G401 (cell line): ENCODE measurements at regions not wholly inside any gene's neighbourhood (a gene's known extent, or its start where the extent isn't known, plus 50 kb on each side); places are given as distances from the start of the nearest gene placed in this dataset.
A peak's percentile ranks its signal among the peaks of the same experiment; 100 is the strongest.

Source experiments
- DNase-seq: peaks from one replicate; pipeline ENCODE4 v3.0.0-alpha.2; 2015; ENCODE audit warnings: low spot score
- in situ Hi-C: cut with HindIII; loops from 2 replicates; pipeline ENCODE4 v1.10.0; 2016; ENCODE audit warnings: low sequenced_read_pairs, mixed read lengths

DNA sequence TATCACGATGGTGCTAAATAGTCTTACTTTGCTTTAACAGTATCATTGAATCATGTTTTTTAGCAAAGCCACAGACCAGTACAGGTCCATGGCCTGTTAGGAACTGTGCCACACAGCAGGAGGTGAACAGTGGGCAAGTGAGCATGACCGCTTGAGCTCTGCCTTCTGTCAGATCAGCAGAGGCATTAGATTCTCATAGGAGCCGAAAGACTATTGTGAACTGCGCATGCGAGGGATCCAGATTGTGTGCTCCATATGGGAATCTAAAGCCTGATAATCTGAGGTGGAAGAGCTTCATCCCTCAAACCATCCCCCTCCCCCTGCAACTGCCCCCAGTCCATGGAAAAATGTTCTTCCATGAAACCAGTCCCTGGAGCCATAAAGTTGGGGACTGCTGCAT is 102.3 kb upstream of the OSR1 start:
- in situ Hi-C loops: no loop called here
- peak; percentile 4 for DNase-seq

DNA sequence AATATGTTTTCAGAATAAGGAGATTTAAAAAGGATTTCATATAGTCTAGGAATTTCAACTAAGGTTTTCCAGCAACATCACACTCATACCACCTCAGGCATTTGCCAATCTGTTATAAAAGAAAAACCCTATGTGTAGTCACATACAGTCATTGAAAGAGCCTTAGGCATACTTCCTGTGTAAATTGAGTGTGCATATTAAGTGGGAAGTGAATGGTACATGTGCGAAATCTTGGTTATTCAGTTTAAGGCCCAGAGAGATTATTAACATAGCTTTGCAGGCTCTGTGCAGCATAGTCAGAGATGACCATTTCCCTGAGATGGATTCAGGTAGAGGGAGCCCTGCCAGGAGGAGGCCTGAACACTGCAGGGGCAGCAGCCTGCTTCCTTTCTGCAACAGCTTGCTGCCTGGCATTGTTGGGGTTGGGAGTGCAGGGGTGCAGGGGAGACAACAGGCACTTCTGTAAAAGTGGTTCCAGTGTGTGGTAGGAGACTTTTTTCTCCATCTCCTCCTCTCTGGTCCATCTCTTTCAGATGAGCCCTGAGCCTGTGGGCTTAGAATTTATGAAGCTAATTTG is 100.1 kb upstream of the OSR1 start:
- in situ Hi-C loops: no loop called here
- no peak for DNase-seq

DNA sequence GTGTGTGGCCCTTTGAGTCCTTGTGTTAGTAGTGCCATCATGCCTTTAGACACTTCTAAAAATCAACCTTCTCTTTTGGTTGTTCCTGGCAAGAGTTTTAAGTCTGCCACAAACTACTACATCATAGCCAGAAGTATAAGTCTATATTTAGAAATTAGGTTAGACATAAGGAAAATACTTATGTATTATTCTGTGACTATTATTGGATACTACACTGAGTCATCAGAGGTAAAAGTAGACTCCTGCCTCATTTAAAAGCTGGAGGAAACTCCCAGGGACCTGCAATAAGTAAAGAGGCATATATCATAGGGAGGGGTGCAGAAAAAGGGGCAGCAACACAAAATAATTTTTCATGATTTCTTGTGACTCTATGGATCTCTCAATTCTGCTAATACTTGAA is 99.4 kb upstream of the OSR1 start:
- DNase-seq: no peak
- in situ Hi-C loops: no loop called here

DNA sequence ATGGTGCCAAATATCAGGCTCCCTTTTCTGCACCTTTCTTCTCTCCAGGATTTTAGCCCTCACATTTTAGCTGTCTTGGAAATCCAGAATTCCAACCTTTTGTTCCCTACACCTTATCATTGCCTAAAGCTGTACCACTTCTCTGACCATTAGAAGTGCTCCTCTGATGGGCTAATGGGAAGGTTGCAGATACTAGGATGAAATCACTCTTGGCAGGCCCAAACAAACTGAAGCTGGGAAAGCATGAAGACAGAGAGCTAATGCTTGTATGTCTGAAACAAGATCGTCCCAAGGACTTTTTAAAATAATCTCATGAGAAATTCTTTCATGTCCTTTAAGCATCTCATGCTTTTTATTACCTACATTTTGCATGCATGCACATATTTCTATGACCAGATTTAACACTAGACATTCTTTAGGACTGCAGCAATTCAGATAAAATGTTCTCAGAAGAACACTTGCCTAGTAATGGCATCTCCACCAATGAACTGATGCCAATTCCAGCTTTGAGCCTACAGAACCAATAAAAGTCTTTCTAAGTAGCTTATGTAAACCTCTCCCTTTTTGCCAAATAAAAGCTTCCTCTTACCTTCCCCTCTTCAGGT is 98.4 kb upstream of the OSR1 start:
- DNase-seq: no peak
- in situ Hi-C loops: no loop called here

DNA sequence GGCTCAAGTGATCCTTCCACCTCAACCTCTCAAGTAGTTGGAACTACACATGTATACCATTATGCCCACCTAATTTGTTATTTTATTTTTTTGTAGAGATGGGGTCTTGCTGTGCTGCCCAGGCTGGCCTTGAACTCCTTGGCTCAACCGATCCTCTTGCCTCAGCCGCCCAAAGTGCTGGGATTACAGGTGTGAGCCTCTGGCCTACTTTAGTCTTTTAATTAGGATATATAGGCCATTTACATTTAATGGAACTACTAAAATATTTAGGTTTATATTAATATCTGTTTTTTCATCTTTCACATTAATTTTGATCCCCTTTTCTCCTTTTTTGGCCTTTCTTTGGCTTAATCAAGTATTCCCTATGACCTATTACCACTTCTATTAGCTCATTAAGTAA is 95.7 kb upstream of the OSR1 start:
- in situ Hi-C loops: no loop called here
- DNase-seq: no peak

DNA sequence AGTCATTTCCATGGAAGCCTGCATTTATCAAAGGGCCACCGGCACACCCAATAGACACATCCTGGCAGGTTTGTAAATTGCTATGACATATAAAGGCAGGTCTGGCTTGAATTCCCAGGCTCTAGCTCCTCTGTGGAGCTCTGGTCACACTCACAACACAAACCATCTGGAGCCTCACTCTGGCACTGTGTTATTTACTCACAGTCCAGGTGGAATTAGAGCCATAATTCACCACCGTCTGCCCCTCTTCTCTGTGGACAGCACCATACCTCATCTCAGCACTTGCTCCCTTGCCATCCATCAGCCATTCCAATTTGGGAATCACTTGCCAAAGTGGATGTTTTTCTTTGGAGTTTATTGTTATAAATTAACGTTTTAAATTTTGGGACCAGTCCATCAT is 84.3 kb upstream of the OSR1 start:
- DNase-seq: peak; percentile 52
- in situ Hi-C loops: no loop called here

DNA sequence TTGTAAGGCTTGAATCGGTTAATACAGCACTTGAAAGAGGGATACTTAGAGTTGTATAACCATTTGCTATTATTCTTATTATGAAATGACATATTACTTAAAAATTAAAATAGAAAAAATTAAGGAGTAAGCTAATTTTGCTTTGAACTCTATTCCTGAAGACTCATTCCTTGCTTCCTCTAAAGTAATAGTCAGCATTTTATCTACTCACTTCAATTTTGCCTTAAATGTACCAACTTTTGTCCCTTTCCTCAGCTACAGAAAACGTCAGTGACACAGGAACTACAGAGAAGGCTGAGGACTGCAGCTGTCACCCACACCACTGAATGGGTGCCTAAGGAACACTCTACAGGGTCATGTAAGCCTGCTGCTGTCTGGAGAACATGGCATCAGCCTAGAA is 80.7 kb upstream of the OSR1 start:
- in situ Hi-C loops: no loop called here
- no peak for DNase-seq

DNA sequence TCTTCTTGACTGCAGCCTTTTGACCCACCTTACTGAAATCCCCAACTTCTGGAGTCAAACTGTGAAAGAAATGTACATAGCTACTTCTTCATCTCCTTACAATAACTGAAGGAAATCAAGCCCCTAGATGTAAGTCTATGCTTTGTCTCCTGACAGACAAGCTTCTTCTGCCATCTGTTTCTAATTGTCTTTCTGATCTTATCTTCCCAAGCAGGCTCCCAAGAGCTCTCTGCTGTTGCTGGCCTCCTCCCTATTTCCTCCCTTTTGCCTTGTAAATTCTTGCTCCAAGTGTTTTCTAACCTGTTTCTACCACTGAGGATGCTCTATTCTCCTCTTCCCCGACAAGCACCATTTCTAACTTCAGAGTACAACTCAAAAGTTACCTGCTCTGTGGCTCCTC is 77.4 kb upstream of the OSR1 start:
- no peak for DNase-seq
- in situ Hi-C loops: no loop called here

DNA sequence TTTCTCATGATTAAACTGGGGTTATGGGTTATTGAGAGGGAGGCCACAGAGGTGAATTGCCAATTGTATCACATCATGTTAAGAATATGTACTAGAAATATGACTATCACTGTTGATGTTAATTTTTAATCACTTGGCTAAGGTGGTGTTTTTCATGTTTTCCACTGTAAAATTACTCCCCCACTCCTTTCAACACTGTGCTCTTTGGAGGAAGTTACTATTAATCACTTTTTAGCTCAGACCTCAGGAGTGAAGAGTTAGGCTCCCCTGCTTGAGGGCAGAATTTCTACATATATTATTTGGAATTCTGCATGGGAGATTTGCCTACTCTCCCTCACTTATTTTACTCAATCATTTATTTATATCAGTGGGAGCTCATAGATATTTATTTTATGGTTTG is 76.0 kb upstream of the OSR1 start:
- in situ Hi-C loops: no loop called here
- no peak for DNase-seq

DNA sequence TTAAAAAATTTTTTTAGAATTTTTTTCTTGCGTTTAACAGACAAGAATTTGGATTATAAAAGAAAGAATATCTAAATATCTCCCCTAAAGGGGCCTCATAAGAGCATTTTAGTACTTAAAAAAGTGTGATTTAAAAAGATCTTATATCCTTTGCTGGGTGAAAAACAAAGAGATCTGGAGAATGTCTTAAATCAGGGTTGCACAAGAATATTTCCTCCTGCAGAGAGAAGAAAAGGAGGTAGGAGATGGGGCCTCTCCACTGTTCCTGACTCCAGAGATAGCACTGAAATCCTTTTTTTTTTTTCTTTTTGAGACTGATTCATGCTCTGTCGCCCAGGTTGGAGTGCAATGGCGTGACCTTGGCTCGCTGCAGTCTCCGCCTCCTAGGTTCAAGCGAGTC is 68.5 kb upstream of the OSR1 start:
- in situ Hi-C loops: no loop called here
- DNase-seq: no peak

DNA sequence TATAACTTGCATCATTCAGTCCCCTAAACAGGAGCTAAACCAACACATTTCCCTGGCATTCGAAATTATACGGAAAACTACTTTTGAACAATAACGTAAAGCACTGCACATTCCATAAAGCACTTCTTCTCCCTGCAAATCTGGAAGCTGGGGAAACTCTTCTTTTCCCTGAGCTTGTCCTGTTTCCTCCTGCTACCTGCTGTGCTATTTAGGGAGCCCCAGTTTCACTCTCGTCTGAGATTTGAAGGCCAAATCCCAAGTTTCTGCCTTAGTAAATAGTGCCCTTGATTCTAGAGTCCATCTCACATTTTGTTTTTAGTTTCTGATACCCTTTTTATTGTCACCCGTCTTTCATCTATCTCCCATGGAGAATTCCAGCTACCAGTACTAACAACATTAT is 67.7 kb upstream of the OSR1 start:
- no peak for DNase-seq
- in situ Hi-C loops: no loop called here

DNA sequence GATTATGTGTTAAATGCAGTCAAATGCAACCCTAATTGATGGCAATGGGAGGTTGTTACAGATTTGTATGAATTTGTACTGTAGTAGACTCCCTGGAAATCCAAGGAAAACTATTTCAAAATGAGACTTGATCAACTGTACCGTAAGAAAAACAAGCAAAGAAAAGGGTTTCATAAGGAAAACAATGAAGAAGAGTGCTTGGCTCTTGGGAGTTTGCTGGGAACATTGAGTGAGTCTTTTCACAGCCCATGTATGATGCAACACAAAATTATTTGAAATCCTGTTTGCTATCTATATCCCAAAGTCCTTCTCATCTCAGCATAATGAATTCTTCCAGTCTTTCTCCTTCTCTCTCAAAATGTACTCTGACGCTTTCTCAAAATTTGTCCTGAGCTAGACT is 67.0 kb upstream of the OSR1 start:
- in situ Hi-C loops: no loop called here
- no peak for DNase-seq

DNA sequence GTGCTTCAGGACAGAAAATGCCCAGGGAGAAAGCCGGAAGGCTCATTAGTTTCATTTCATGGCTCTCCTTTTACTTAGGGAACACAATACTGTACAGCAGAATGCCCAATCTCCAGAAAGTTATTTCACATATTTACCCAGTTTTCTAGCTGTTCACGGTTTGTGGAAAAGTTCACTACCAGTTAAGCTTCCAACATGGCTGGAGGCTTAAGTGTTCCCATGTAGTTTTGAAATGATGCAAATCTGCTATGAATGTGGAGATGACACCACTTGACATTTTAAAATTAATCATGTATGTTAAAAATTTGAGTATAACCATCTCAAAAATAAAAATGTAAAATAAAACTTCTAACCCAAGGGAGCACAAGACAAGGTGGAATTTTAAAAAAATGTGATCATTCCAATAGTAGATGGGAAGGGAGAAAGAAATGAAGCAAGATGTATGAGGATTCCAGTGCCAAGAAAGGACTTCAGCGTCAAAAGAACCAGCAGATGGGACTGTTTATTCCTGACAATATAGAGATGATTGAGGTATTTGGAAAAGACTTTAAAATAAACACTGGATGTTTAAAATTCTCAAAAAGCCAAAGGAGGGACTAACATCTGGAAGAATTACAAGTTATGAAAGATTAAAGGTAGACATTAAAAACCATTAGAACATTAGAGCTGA is 60.9 kb upstream of the OSR1 start:
- in situ Hi-C loops: no loop called here
- DNase-seq: no peak

DNA sequence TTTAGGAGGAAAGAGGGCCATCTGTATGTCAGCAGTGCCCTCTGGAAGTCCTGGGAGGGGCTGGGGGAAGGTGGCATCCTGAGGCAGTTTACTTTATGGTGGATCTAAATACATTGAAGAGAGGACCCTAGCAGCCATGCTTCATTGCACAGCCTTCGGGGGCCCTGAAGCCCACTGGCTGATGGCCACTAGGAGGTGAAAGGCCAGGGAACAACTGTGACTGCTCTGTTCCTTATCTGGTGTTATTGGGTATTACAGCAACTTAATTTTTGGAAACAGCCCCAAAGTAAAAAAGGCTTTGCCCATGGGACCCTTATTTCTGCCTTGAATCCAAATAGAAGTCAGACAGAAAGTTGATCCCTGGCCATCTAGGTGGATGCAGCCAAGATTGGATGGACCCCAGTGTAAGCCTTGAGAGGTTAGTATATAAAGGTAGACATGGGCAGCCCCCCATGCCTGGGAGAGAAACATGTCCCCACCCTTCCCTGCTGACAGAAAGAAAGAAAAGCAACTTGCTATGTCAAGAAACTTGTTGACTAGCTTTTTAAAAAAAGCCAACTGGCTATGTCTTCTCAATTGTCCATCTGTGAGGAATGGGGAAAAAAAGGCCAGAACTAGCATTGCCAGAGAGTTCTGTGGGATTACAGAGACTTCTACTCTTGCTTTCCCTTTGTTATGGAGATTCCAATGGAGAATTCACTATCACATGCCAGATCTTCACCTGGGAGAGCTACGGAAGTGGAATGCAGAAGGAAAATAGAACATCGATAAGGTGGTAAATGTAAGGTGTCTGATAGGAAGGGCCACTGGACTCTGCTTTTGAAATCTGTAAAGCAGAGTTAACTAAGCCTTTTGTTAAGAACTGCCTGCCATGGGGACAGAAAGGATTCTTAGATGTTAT is 58.6 kb upstream of the OSR1 start:
- in situ Hi-C loops: no loop called here
- no peak for DNase-seq

DNA sequence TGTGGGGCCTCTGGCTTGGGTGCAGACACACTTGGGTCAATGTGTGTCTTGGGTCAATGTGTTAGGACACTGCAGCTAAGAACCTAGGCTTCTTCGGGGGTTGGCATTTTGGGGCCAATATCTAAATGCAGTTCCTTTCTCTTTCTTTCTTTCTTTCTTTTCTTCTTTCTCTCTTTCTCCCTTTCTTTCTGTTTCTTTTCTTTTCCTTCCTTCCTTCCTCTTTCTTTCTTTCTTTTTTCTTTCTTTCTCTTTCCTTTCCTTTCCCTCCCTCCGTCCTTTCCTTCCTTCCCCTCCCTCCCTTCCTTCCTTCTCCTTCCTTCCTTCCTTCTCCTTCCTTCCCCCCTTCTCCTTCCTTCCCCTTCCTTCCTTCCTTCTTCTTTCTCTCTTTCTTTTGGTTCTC is 57.7 kb upstream of the OSR1 start:
- in situ Hi-C loops: no loop called here

DNA sequence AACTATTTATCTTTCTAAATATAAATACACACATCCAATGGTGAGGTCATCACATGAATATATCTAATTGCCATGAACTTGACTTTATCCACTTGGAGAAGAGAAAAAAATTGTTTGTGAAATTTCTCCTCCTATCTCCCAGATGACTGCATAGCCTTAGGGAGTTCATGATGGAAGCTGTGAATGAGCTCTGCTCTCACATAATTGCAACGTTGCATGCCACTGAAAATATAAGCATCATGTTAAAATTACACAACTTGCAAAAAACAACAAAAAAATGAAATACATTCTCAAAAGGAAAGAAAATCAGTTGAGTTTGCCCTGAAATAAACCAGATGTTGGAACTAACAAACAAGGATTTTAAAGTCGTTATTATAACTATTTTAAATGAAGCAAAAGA is 50.6 kb upstream of the OSR1 start:
- in situ Hi-C loops: no loop called here
- DNase-seq: no peak

More for the DNA sequence above, 57.7 kb upstream of the OSR1 start:
- DNase-seq: no peak

DNA sequence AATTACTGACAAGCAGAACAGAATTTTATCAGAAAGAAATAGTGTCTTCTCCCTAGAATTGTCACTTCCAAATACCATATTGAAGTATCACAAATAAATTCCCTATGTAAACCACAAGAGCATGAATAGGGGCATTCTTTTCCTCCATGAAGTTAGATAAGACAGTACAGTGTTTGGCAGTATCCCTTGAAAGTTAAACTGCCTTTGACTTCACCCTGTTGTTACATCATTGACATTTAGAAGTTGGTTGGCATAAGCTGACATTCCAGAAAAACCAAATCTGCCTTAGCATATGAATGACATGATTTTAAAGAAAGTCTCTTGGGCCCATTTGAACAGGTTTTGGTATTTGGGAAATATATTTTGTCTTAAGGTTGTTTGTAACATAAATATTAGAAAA is 50.2 kb upstream of the OSR1 start:
- no peak for DNase-seq
- in situ Hi-C loops: no loop called here
